ENCODE measurements at regions not wholly inside any gene's neighbourhood (a gene's known extent, or its start where the extent isn't known, plus 50 kb on each side); places are given as distances from the start of the nearest gene placed in this dataset.
"Not testable (repeated sequence)": the region's sequence is repeated elsewhere in the genome, so short reads cannot be mapped to it uniquely, and the experiment has no call there.

DNA sequence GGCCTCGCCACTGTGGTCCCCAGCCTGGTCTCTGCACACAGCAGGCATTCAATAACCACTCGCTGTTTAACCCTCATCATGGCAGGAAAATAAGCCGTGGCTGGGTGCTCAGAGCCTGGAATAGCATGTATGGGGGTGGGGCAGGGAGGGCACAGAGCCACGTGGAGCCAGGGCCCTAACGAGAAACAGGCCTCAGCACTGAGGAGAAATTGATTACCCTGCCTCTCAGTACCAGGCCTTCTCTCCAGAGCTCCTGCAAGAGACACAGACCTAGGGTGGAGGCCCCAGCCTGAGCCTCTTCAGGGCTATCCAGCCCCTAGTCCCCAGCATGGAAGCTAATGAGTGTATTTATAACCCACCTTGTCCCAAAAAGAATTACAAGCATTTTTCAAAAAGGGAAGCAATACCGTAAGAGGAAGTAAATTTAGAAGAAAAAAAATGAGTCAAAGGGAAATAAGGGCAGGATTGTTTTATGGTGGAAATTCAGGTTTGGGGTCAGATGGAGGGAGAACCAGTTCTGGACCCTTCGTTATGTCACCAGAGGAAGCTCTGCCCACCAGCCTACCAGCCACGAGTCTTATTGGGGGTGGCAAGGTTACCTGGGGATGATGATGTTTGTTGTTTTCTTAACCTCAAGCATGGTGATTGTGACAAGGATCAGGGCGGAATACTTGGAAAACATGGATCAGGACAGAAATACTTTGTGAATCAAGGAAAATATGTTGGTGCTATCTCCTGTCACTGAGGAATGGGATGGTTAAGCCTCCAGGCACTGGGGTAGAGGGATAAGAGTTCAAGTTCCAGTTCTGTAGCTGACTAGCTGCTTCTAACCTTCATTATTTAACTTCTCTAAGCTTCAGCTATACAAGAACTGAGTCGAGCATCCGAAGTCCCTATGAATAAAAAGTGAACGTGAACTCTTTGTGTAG, 101.9 kb upstream of the RBPJ start:
- no peak for DNase-seq

GRCh38 chr4:26220696-26221095, 100.1 kb upstream of the RBPJ start:
- peak; percentile 13 for DNase-seq

GRCh38 chr4:26223155-26223554, 97.7 kb upstream of the RBPJ start:
- peak; percentile 8 for DNase-seq

GRCh38 chr4:26226629-26227376, 94.0 kb upstream of the RBPJ start:
- DNase-seq, result no peak

- DNase-seq, result no peak
These were observed 93.1 kb upstream of the RBPJ start for GRCh38 chr4:26227601-26228229.

- no peak for DNase-seq
These were observed 91.9 kb upstream of the RBPJ start for GRCh38 chr4:26228883-26229282.

DNA sequence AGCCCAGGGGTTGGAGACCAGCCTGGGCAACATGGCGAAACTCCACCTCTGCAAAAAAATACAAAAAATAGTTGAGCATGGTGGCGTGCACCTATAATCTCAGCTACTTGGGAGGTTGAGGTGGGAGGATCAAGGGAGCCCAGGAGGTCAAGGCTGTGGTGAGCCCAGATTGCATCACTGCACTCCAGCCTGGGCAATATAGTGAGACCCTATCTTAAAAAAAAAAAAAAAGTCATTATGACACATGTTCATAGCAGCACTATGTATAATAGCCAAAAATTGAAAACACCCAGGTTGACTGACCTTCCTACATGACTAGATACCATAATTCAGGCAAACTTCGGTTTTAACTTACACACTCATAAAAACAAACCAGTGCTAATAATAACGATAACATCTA, 90.8 kb upstream of the RBPJ start:
- DNase-seq, result no peak

DNA sequence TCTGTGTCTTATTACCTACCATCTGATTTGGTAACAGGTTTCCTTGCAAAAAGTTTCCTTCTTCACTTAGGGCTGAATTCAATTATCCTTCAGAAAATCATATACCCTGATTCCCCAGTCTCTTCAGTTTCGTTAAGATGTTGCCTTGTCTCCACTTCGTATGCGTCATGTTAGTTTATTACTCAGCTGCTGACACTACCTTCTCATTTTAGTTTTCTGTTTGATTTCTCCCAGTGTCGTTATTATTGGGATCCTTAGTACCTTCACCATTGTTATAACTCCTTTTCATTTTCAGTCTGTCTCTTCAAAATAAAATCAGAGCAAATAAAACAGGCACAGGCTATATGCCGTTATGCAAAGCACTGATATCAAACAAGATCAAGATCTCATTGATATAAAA, 87.5 kb upstream of the RBPJ start:
- no peak for DNase-seq

GRCh38 chr4:26235500-26235899, 85.3 kb upstream of the RBPJ start:
- DNase-seq, result peak; percentile 22

- no peak for DNase-seq
These were observed 82.9 kb upstream of the RBPJ start for GRCh38 chr4:26237916-26238315.

DNA sequence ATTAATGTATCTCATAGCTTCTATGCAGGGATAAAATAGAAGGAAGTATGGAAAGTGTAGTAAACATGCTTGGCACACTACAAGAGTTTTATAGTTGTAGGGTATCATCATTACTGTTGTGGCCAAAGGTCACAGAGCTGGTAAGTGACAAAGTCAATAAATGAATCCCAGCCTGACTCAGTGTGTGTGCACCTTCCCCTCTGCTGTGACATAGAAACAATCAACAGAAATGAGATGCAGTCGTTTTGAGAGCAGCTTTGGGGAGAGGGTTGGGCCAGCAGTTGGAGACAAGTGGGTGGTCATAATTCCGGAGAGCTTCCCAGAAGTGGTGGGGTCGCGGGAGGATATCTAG, 82.4 kb upstream of the RBPJ start:
- DNase-seq, result no peak

DNA sequence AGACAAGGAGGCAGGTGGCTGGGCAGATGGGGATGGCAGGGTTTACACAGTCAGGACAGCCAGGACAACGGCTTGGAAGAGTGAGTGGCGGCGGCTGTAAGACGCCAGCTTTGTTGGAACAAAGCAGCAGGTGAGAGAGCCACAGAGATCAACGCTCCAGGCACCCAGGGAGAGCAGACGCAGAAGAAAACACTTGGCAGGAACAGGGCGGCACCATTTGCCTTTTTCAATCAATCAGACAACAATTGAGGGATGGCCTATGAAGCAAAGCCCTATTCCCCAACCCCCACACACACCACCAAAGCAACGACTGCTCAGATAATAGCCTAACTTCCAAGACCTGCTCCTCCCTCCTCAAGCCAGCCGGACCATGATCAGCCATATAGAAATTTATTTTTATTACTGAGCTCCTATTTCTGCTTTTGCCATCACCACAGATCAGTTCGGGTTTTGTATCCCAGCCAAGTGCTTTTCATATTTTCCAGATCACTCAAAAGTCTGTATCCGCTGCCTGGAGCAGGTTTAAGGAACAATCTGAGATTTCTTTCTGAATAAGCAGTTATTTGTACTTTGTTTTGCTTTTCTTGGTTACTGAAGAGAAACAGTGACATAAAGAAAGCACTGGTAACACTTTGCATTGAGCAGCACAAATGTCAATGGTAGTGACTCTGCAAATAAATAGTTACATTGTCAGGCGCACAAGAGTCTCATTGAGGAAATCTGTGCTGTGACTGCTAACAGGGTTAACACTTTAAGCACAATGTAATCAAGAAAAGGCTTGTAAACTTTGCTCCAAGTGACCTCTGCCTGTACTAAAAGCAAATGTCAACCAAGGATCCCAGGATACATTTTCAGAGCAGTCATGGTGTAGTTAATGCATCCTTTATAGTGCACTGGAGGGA, 81.8 kb upstream of the RBPJ start:
- DNase-seq, result peak; percentile 49

DNA sequence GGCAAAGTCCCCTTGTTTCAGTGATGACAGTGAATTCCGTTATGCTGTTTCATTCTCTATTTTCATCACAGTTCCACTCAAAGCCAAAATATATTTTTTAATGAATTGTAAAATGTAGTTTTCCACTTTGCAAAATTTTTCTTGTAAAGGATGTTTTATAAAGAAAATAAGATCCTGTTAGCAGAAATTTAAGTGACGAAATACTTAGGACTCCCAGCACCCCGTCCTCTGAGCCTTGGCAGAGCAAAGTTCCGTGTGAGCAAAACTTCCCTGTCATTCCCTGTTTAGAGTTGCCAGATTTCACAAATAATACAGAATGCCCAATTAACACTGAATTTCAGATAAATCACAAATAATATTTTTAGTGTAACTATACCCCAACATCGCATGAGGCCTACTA, 81.0 kb upstream of the RBPJ start:
- no peak for DNase-seq

DNA sequence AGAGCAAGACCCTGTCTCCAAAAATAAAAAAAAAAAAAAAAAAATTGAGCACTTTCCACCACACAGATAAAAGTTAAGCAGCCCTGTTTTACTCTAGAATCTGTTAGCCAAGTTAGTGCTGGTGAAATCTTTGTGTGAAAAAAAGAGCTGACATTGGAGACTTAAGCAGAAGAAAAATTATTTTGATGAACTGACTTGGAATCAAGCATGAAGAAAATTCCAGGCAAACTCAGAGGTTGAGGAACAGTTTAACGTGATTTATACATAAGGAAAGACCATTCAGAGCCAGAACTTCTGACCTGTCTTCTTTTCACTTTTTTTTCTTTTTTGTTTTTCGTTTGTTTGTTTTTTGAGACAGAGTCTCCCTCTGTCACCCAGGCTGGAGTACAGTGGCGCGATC, 79.6 kb upstream of the RBPJ start:
- DNase-seq, result no peak

GRCh38 chr4:26242451-26242850, 78.4 kb upstream of the RBPJ start:
- DNase-seq, result no peak

GRCh38 chr4:26244138-26244537, 76.7 kb upstream of the RBPJ start:
- DNase-seq, result not testable (repeated sequence)

GRCh38 chr4:26248647-26249046, 72.2 kb upstream of the RBPJ start:
- DNase-seq, result no peak

DNA sequence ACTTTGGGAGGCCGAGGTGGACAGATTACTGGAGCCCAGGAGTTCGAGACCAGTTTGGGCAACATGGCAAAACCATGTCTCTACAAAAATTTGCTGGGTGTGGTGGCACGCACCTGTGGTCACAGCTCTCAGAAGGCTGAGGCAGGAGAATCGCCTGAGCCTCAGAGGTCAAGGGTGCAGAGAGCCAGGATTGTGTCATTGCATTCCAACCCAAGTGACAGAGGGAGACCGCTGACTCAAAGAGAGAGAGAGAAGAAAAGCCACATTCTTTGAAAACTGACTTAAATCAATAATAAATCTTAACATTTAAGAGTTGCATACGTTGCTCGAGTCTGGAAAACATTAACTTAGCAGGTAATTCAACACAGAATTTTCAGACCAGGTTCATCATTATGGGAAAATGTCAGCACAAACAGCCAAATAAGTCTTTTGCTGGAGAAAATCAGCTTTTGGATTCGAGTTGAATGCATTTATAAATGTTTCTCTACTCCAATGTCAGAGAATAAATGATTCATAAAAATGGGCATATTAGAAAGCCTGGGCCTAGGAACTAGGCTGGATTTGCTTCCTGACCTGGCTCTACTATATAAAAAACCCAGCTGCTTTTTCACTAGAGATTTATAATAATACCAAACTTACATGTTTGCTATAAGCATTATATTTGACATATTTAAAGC, 68.3 kb upstream of the RBPJ start:
- no peak for DNase-seq

GRCh38 chr4:26253968-26254367, 66.8 kb upstream of the RBPJ start:
- no peak for DNase-seq

- DNase-seq, result no peak
These were observed 64.8 kb upstream of the RBPJ start for GRCh38 chr4:26255989-26256388.

GRCh38 chr4:26257444-26257843, 63.4 kb upstream of the RBPJ start:
- DNase-seq, result not testable (repeated sequence)

- DNase-seq, result no peak
These were observed 63.0 kb upstream of the RBPJ start for GRCh38 chr4:26257850-26258249.

Measured in amniotic stem cell (primary cell).